ENCODE measurements at regions not wholly inside any gene's neighbourhood (a gene's known extent, or its start where the extent isn't known, plus 50 kb on each side); places are given as distances from the start of the nearest gene placed in this dataset.

DNA sequence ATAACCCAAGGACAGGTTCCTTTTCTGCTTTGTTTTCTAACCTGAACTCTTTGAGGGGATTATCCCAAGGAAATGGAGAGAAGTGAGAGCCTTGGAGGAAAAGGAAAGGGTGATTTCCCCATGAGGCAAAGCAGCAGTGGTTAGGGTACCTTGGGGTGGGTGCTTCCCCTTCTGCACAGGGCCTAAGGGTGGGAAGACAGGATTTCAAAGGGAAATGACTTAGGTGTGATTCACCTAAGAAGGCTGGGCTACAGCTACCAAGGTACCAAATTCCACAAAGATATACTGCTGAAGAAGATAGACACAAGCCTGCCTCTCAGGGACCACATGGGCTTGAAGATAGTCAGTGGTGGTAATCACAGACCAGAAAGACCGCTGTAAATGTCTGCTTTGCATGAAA is 325.3 kb upstream of the DPH6 start:
- TF ChIP-seq, protein P1, sequence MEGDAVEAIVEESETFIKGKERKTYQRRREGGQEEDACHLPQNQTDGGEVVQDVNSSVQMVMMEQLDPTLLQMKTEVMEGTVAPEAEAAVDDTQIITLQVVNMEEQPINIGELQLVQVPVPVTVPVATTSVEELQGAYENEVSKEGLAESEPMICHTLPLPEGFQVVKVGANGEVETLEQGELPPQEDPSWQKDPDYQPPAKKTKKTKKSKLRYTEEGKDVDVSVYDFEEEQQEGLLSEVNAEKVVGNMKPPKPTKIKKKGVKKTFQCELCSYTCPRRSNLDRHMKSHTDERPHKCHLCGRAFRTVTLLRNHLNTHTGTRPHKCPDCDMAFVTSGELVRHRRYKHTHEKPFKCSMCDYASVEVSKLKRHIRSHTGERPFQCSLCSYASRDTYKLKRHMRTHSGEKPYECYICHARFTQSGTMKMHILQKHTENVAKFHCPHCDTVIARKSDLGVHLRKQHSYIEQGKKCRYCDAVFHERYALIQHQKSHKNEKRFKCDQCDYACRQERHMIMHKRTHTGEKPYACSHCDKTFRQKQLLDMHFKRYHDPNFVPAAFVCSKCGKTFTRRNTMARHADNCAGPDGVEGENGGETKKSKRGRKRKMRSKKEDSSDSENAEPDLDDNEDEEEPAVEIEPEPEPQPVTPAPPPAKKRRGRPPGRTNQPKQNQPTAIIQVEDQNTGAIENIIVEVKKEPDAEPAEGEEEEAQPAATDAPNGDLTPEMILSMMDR (IDR thresholded peaks at IDR 0.05; ENCODE audit: insufficient read depth, low read depth, low read length): no peak
- no peak for TF ChIP-seq EZH2 (IDR thresholded peaks at IDR 0.05; ENCODE audit: insufficient read depth, low read length)

Measured in astrocyte (in vitro differentiated cells and primary cell).